ENCODE measurements at regions not wholly inside any gene's neighbourhood (a gene's known extent, or its start where the extent isn't known, plus 50 kb on each side); places are given as distances from the start of the nearest gene placed in this dataset.

GRCh38 chr10:47101807-47102206, 190.6 kb downstream of the PTPN20 start:
- no peaks in the 10 kb centered on the region for H3K4me1 ChIP-seq
- H3K36me3 ChIP-seq: no peaks in the 10 kb centered on the region
- H3K9me3 ChIP-seq: no peaks in the 10 kb centered on the region
- TF ChIP-seq EP300 (IDR thresholded peaks at IDR 0.05) (no peak), POLR2A (IDR thresholded peaks at IDR 0.05) (no peak)
- TF ChIP-seq, protein P1, sequence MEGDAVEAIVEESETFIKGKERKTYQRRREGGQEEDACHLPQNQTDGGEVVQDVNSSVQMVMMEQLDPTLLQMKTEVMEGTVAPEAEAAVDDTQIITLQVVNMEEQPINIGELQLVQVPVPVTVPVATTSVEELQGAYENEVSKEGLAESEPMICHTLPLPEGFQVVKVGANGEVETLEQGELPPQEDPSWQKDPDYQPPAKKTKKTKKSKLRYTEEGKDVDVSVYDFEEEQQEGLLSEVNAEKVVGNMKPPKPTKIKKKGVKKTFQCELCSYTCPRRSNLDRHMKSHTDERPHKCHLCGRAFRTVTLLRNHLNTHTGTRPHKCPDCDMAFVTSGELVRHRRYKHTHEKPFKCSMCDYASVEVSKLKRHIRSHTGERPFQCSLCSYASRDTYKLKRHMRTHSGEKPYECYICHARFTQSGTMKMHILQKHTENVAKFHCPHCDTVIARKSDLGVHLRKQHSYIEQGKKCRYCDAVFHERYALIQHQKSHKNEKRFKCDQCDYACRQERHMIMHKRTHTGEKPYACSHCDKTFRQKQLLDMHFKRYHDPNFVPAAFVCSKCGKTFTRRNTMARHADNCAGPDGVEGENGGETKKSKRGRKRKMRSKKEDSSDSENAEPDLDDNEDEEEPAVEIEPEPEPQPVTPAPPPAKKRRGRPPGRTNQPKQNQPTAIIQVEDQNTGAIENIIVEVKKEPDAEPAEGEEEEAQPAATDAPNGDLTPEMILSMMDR (IDR thresholded peaks at IDR 0.05): no peak
- H3K27ac ChIP-seq: no peak overlapping the region
- 68 to 85% methylated on average over 3 of the region's 3 CpGs for WGBS, 2 donors
- no peak for DNase-seq (ENCODE audit: low spot score in 2 of 2)
- no peaks in the 10 kb centered on the region for H3K27me3 ChIP-seq
- H3K4me3 ChIP-seq: no peak overlapping the region

- H3K27ac ChIP-seq: no peak overlapping the region
- WGBS, 2 donors: 79 to 86% methylated on average over 4 of the region's 4 CpGs
These were observed 192.9 kb downstream of the PTPN20 start for GRCh38 chr10:47104151-47104605.

DNA sequence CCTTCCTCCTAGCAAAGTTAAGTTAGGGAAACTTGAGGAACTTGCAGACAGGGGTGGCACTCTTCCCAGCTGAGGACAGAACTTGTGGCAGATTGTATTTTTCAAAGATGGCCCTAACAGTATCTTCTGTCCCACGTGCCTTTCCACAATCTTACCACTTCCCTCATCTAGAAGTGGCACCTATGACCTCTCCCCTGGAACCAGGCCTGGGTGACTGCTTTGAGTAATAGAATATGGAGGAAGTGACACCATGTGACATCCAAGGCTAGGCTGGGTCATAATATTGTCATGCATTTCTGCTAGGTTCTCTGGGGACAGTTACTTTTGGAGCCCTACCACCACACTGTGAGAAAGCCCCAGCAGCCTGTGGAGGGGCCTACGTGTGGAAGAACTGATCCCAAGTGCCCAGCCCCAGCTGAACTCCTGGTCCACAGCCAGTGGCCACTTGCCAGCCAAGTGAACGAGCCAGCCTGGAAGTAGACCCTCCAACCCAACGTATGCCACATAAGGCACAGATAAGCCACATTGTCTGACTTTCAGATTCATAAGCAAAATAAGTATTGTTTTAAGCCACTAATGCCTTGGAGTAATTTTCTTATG, 193.7 kb downstream of the PTPN20 start:
- H3K4me3 ChIP-seq: no peak overlapping the region
- H3K36me3 ChIP-seq: no peaks in the 10 kb centered on the region
- peak; percentile 20 to 38 for DNase-seq (ENCODE audit: low spot score in 2 of 2)
- no peaks in the 10 kb centered on the region for H3K4me1 ChIP-seq
- no peak overlapping the region for H3K27ac ChIP-seq
- no peaks in the 10 kb centered on the region for H3K27me3 ChIP-seq
- 37 to 54% methylated on average over 4 of the region's 4 CpGs for WGBS, 2 donors
- TF ChIP-seq EP300 (IDR thresholded peaks at IDR 0.05) (no peak), POLR2A (IDR thresholded peaks at IDR 0.05) (no peak)
- TF ChIP-seq, protein P1 (IDR thresholded peaks at IDR 0.05): no peak
- no peaks in the 10 kb centered on the region for H3K9me3 ChIP-seq

More at GRCh38 chr10:47104151-47104605, 192.9 kb downstream of the PTPN20 start:
- Histone ChIP-seq H3K4me3 (no peak overlapping the region), H3K36me3 (no peaks in the 10 kb centered on the region), H3K9me3 (no peaks in the 10 kb centered on the region), H3K27me3 (no peaks in the 10 kb centered on the region), H3K4me1 (no peaks in the 10 kb centered on the region)
- DNase-seq (ENCODE audit: low spot score in 2 of 2): no peak
- TF ChIP-seq, protein P1 (IDR thresholded peaks at IDR 0.05): no peak
- no peak for TF ChIP-seq POLR2A (IDR thresholded peaks at IDR 0.05)
- TF ChIP-seq EP300 (IDR thresholded peaks at IDR 0.05): no peak

- H3K4me3 ChIP-seq: no peak overlapping the region
- 94 to 96% methylated on average over 8 of the region's 8 CpGs for WGBS, 2 donors
These were observed 192.8 kb upstream of the GDF10 start for GRCh38 chr10:47107007-47107747.

More at GRCh38 chr10:47107007-47107747, 192.8 kb upstream of the GDF10 start:
- Histone ChIP-seq H3K4me1 (no peaks in the 10 kb centered on the region), H3K27me3 (no peaks in the 10 kb centered on the region), H3K27ac (no peak overlapping the region), H3K36me3 (no peaks in the 10 kb centered on the region), H3K9me3 (no peaks in the 10 kb centered on the region)
- DNase-seq (ENCODE audit: low spot score in 2 of 2): no peak
- TF ChIP-seq, protein P1 (IDR thresholded peaks at IDR 0.05): no peak
- TF ChIP-seq EP300 (IDR thresholded peaks at IDR 0.05) (no peak), POLR2A (IDR thresholded peaks at IDR 0.05) (no peak)
